ENCODE measurements at regions not wholly inside any gene's neighbourhood (a gene's known extent, or its start where the extent isn't known, plus 50 kb on each side); places are given as distances from the start of the nearest gene placed in this dataset.

DNA sequence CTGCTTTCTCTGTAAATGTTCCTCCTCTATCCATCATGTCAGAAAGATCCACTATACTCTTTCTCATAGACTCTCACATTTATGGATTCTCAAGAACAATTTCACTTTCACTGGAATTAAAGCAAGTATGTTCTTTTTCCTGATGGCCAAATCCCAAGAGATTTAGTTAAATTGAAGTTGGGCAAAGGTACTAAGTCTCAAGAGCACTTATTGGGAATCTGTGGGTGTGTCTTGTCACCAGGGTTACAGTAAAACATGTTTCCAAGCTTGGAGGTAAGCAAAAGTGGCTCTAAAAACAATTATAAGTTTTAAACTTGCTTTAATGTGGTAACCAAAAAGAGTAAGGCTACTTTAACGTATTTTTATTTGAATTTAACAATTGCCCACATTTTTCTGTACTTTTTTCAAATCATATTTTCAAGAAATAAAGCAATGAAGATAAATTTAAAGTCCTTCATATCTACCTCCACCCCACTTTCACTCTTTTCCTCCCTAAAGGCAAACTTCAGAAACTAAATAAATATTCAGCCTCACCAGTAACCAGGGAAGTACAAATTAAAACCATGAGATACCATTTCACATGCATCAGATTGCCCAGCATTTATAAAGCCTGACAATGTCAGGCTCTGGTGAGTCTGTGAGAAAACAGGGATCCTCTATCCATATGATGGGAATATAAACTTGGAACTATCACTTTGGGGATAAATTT, 387.4 kb downstream of the CETN3 start:
- TF ChIP-seq CTCF (IDR thresholded peaks at IDR 0.05) (no peak), POLR2A (IDR thresholded peaks at IDR 0.05) (no peak)
